ENCODE measurements at regions not wholly inside any gene's neighbourhood (a gene's known extent, or its start where the extent isn't known, plus 50 kb on each side); places are given as distances from the start of the nearest gene placed in this dataset.

DNA sequence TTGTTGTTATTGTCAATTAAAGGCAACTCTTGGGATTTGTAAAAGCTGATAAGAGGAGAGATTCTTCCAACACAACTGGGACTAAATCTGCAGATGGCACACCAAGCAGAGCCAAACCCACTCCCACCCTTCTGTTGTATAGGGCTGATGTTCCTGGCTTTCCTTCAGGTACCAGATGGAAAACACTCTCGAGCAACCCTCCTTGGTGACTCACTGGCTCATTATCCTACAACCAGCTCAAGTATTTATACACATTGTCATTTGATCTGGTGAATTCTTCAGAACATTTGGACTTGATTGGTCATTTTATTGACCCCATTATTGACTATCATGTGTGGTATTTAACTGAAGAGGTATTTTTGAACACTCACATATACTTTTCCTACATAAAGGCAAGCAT lies 190.3 kb upstream of the PCSK2 start:
- H3K27me3 Mint-ChIP-seq (ENCODE audit: low read depth): no peaks in the 10 kb centered on the region
- H3K4me1 Mint-ChIP-seq (ENCODE audit: low read depth): no peaks in the 10 kb centered on the region
- no peak overlapping the region for H3K4me3 Mint-ChIP-seq
- H3K9me3 Mint-ChIP-seq (ENCODE audit: insufficient read depth): no peaks in the 10 kb centered on the region
- ChIA-PET CTCF (no interaction called here), POLR2A (no interaction called here)
- H3K27ac Mint-ChIP-seq: no peak overlapping the region
- ATAC-seq (no peak), DNase-seq (no peak)
- H3K36me3 Mint-ChIP-seq (ENCODE audit: low read depth): no peaks in the 10 kb centered on the region

DNA sequence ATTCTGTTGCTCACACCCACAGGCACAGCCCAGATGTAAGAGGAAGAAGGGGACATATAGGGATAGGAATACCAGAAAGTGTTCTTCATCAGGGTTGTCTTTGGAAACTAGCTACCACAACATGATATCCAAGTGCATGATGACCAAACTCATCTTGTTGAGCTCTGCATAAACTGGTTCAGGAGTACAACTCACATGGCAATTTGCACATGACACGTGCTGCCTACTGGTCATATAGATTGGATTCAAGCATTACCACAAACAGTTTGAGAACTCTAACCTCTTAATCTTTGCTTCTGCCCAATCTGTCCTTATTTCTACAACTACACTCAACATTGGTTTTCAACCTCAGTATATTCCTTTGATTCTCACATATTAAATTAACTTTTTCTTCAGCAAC lies 184.7 kb upstream of the PCSK2 start:
- Mint-ChIP-seq H3K27me3 (ENCODE audit: low read depth) (no peaks in the 10 kb centered on the region), H3K4me3 (no peak overlapping the region), H3K4me1 (ENCODE audit: low read depth) (no peaks in the 10 kb centered on the region), H3K27ac (no peak overlapping the region), H3K36me3 (ENCODE audit: low read depth) (no peaks in the 10 kb centered on the region), H3K9me3 (ENCODE audit: insufficient read depth) (no peaks in the 10 kb centered on the region)
- no peak for DNase-seq
- CTCF ChIA-PET: no interaction called here
- no peak for ATAC-seq
- POLR2A ChIA-PET: no interaction called here

DNA sequence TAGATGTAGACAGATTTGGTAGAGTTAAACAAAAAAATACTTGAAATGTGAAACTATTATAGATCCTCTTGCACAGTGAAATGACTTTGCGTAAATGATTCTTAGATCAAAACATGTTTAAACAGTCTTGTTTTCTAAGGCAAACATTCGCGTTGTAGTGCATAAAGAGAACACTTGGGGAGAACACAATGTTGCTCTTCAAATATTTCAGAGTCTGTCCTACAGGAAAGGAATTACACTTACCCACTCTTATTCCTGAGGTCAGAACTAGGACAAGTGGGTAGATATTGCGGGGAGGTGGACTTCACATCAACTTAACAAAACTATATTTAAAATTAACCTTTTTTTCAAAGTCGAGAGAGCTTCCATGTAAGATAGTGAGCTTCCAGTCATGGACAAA lies 183.5 kb upstream of the PCSK2 start:
- DNase-seq: no peak
- H3K36me3 Mint-ChIP-seq (ENCODE audit: low read depth): no peaks in the 10 kb centered on the region
- H3K27ac Mint-ChIP-seq: no peak overlapping the region
- H3K9me3 Mint-ChIP-seq (ENCODE audit: insufficient read depth): no peaks in the 10 kb centered on the region
- H3K4me1 Mint-ChIP-seq (ENCODE audit: low read depth): no peaks in the 10 kb centered on the region
- CTCF ChIA-PET: no interaction called here
- no peak overlapping the region for H3K4me3 Mint-ChIP-seq
- no peak for ATAC-seq
- POLR2A ChIA-PET: no interaction called here
- H3K27me3 Mint-ChIP-seq (ENCODE audit: low read depth): no peaks in the 10 kb centered on the region

DNA sequence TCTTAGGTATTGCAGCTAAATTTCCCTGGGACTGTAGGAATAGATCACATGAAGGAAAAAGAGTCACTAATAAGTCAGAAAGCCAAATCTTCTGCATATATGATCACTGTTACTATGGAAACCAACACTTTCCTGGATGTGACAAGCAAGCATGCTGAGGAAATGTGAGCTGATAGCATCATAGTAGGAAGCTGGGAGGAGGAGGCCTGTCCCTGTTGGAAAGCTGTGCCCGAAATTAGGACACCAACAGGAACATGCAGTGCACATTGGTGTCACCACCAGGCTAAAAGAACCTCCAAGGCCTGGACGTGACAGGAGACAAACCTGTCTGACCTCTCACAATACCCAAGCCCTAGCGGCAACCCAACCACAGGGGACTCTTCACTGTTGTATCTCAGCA lies 181.9 kb upstream of the PCSK2 start:
- ChIA-PET POLR2A (no interaction called here), CTCF (no interaction called here)
- H3K9me3 Mint-ChIP-seq (ENCODE audit: insufficient read depth): no peaks in the 10 kb centered on the region
- no peak overlapping the region for H3K27ac Mint-ChIP-seq
- no peaks in the 10 kb centered on the region for H3K4me1 Mint-ChIP-seq (ENCODE audit: low read depth)
- H3K36me3 Mint-ChIP-seq (ENCODE audit: low read depth): no peaks in the 10 kb centered on the region
- ATAC-seq (no peak), DNase-seq (no peak)
- no peaks in the 10 kb centered on the region for H3K27me3 Mint-ChIP-seq (ENCODE audit: low read depth)
- no peak overlapping the region for H3K4me3 Mint-ChIP-seq

DNA sequence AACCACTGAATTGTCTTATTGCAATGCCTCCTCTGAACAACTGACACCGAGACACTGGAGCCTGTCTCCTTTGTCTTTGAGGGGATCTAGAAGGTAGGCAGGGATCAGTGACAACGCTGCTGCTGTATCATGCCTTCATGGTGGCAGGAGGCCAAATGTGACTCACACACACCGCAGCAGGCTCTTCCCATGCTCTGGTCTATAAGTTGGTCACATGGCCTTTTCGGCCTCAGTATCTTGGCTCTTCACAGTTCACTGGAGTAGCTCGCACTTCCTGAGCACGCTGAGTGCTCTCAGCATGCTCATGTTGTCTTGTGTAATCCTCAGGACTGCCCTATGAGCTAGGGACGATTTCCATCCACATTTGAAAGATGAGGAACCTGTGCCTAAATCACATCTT lies 167.4 kb upstream of the PCSK2 start:
- H3K27ac Mint-ChIP-seq: no peak overlapping the region
- no peak overlapping the region for H3K4me3 Mint-ChIP-seq
- H3K4me1 Mint-ChIP-seq (ENCODE audit: low read depth): no peaks in the 10 kb centered on the region
- peaks cover 6% of the 10 kb centered on the region for H3K9me3 Mint-ChIP-seq (ENCODE audit: insufficient read depth)
- H3K27me3 Mint-ChIP-seq (ENCODE audit: low read depth): no peaks in the 10 kb centered on the region
- ATAC-seq (no peak), DNase-seq (no peak)
- ChIA-PET POLR2A (no interaction called here), CTCF (no interaction called here)
- no peaks in the 10 kb centered on the region for H3K36me3 Mint-ChIP-seq (ENCODE audit: low read depth)

DNA sequence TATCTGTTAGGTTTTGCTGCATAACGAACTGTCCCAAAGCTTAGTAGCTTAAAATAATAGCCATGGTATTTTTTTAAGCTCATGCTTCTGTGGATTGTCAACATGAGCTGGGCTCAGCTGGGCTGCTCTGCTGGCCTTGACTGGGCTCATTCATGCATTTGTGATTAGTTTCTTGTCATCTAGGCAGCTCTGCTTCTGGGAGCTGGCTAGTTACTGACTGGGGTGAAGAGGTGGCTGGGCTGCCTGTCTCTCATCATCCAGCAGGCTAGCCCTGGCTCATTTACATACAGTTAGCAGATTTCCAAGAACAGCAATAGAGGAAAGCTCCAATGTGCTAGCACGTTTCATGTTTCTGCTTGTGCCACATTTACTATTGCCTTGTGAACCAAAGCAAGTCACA lies 165.1 kb upstream of the PCSK2 start:
- DNase-seq (no peak), ATAC-seq (no peak)
- Mint-ChIP-seq H3K4me3 (no peak overlapping the region), H3K27me3 (ENCODE audit: low read depth) (no peaks in the 10 kb centered on the region), H3K27ac (no peak overlapping the region), H3K4me1 (ENCODE audit: low read depth) (no peaks in the 10 kb centered on the region), H3K9me3 (ENCODE audit: insufficient read depth) (no peaks in the 10 kb centered on the region), H3K36me3 (ENCODE audit: low read depth) (no peaks in the 10 kb centered on the region)
- ChIA-PET CTCF (no interaction called here), POLR2A (no interaction called here)

DNA sequence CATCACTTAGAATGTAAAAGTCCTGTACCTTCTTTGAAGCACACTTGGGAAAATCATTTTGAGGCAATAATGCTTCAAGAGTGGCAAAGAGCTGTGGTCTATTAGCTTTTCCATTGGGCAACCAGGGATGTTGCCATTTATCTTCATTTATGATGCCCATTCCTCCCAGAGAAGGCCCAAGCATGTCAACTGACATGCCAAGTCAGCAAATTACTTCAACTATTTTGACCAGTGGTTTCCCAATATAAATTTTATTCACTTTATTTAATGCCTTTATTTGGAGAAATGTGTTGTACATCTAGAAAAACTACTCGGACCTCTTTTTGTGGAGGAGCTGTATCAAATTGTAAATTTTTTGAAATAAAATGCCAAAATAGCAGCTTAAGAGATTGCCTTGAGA lies 164.1 kb upstream of the PCSK2 start:
- H3K4me3 Mint-ChIP-seq: no peak overlapping the region
- no peaks in the 10 kb centered on the region for H3K27me3 Mint-ChIP-seq (ENCODE audit: low read depth)
- ChIA-PET POLR2A (no interaction called here), CTCF (no interaction called here)
- DNase-seq: no peak
- no peak for ATAC-seq
- no peaks in the 10 kb centered on the region for H3K36me3 Mint-ChIP-seq (ENCODE audit: low read depth)
- no peak overlapping the region for H3K27ac Mint-ChIP-seq
- no peaks in the 10 kb centered on the region for H3K4me1 Mint-ChIP-seq (ENCODE audit: low read depth)
- H3K9me3 Mint-ChIP-seq (ENCODE audit: insufficient read depth): no peaks in the 10 kb centered on the region

DNA sequence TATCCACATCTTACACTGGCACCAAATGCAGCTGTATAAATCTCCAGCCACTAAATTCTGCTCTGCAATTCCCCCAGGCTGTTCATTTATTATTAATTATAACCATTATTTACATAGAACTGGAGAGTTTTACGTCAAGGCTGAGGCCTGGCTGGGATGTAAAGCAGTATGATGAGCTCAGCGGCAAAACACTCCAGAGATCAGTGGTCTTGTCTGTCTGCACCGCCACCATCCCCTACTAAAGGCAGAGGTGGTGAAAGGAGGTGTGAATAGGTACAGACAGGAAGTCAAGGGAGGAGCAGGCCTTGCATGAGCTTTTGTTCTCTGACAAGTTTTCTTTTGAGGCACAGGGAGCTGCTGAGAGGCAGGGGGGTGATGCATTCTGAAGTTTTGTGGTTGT lies 159.9 kb upstream of the PCSK2 start:
- POLR2A ChIA-PET: no interaction called here
- H3K4me1 Mint-ChIP-seq (ENCODE audit: low read depth): no peaks in the 10 kb centered on the region
- no peak overlapping the region for H3K27ac Mint-ChIP-seq
- no peak for DNase-seq
- no peak overlapping the region for H3K4me3 Mint-ChIP-seq
- CTCF ChIA-PET: no interaction called here
- H3K9me3 Mint-ChIP-seq (ENCODE audit: insufficient read depth): no peaks in the 10 kb centered on the region
- no peak for ATAC-seq
- H3K36me3 Mint-ChIP-seq (ENCODE audit: low read depth): no peaks in the 10 kb centered on the region
- no peaks in the 10 kb centered on the region for H3K27me3 Mint-ChIP-seq (ENCODE audit: low read depth)

DNA sequence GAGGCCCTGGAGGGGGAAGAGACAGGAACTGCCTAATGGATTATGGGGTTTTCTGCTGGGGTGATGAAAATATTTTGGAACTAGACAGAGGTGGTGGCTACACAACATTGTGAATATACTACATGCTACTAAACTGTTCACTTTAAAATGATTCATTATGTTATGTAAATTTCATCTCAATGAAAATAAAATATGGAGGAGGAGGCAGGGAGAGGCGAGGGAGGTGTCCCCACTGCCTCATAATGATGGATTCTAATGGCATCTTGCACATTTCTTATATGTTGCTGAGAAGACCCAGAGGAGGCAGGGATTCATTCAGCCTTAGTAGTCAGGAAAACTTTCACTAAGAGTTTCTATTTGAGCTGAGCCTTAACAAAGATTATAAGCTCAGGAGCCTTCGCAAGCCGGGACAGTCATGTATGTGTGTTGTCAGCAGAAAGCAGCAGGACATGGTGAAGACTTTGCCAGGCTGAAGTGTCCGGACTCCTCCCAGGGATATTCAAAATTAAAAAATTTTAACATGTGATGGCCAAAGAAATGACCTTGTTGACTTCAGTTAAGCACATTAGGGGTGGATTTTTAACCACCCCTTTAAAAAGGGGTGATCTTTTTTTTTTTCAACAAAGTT lies 158.6 kb upstream of the PCSK2 start:
- ATAC-seq (no peak), DNase-seq (no peak)
- ChIA-PET CTCF (no interaction called here), POLR2A (no interaction called here)
- H3K36me3 Mint-ChIP-seq (ENCODE audit: low read depth): no peaks in the 10 kb centered on the region
- no peaks in the 10 kb centered on the region for H3K27me3 Mint-ChIP-seq (ENCODE audit: low read depth)
- H3K4me3 Mint-ChIP-seq: no peak overlapping the region
- H3K4me1 Mint-ChIP-seq (ENCODE audit: low read depth): no peaks in the 10 kb centered on the region
- no peaks in the 10 kb centered on the region for H3K9me3 Mint-ChIP-seq (ENCODE audit: insufficient read depth)
- no peak overlapping the region for H3K27ac Mint-ChIP-seq

DNA sequence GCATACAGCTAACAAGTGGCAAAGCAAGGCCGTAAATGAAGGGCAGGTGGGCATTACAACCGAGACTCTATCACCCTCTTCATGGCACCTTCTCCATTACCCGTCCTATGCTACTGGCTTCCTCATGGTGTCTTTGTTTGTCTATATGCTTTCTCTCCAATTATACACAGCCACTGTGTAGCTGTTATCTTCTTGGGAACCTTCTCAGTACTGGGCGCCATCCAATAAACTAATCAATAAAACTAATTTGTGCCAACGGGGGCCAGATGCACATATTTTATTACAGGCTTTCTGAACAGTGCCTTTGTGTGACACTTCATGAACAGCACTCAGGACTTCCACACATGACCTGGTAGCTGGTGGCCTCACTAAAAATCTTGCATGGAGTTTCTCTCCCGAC lies 149.8 kb upstream of the PCSK2 start:
- no peaks in the 10 kb centered on the region for H3K9me3 Mint-ChIP-seq (ENCODE audit: insufficient read depth)
- ATAC-seq: no peak
- H3K27me3 Mint-ChIP-seq (ENCODE audit: low read depth): no peaks in the 10 kb centered on the region
- no peak for DNase-seq
- no peaks in the 10 kb centered on the region for H3K36me3 Mint-ChIP-seq (ENCODE audit: low read depth)
- POLR2A ChIA-PET: no interaction called here
- no peaks in the 10 kb centered on the region for H3K4me1 Mint-ChIP-seq (ENCODE audit: low read depth)
- CTCF ChIA-PET: no interaction called here
- H3K27ac Mint-ChIP-seq: no peak overlapping the region
- no peak overlapping the region for H3K4me3 Mint-ChIP-seq

DNA sequence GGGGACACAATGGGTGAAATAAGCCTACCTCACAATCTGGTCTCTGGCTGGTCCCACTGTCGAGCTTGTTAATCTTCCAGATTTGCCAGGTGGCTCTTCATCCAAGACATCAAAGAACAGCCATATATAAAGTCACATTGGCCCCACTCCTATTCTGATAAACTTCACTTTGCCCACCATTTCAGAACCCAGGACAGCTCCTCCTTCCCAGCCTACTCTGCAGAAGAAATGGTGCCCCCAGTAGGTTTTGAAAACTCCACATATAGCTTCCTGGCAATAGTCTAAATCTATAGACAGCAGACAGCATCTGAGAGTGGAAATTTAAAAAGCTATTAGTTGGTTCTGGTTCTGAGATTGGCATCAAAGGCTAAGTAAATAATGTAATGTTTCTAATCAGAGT lies 143.1 kb upstream of the PCSK2 start:
- CTCF ChIA-PET: no interaction called here
- no peak overlapping the region for H3K4me3 Mint-ChIP-seq
- no peaks in the 10 kb centered on the region for H3K9me3 Mint-ChIP-seq (ENCODE audit: insufficient read depth)
- no peaks in the 10 kb centered on the region for H3K36me3 Mint-ChIP-seq (ENCODE audit: low read depth)
- H3K4me1 Mint-ChIP-seq (ENCODE audit: low read depth): no peaks in the 10 kb centered on the region
- no peak overlapping the region for H3K27ac Mint-ChIP-seq
- ATAC-seq (no peak), DNase-seq (no peak)
- H3K27me3 Mint-ChIP-seq (ENCODE audit: low read depth): no peaks in the 10 kb centered on the region
- POLR2A ChIA-PET: no interaction called here

DNA sequence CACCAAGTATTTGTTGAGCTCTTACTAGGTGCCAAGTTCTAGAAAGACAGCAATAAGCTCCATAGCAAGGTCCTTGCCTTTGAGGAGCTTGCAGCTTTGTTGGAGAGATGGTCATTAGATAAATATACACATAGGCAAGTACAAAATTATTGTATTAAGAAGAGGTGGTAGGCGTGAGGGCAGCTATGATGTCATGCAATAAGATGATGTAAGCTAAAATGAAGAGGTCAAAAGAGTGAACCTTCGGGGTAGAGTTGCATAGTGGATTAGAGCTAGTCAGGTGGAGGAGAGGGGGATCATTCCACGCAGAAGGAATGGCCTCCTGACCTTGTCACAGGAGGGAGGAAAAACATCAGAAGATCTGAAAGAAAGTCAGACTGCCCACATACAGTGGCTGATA lies 141.9 kb upstream of the PCSK2 start:
- Mint-ChIP-seq H3K9me3 (ENCODE audit: insufficient read depth) (no peaks in the 10 kb centered on the region), H3K27ac (no peak overlapping the region), H3K4me3 (no peak overlapping the region), H3K4me1 (ENCODE audit: low read depth) (no peaks in the 10 kb centered on the region), H3K27me3 (ENCODE audit: low read depth) (no peaks in the 10 kb centered on the region), H3K36me3 (ENCODE audit: low read depth) (no peaks in the 10 kb centered on the region)
- POLR2A ChIA-PET: no interaction called here
- ATAC-seq: no peak
- CTCF ChIA-PET: no interaction called here
- DNase-seq: no peak

DNA sequence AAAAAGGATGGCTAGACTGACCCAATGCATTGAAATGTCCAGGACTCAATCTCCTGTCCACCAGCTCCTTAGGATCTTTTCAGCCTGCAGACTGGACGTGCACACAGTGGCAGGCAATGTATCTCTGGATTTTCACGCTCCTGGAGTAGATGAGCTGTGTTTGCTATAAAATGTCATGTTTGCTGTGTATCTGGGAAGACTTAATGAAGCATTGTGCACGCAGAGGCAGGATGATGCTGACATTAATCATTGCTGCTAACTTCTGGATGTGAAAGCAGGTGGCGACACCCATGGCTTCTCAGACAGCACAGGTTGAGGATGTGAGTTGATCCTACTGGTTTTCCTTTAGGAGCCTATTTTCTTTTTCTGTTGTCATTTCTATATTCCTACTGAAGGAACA lies 133.1 kb upstream of the PCSK2 start:
- no peaks in the 10 kb centered on the region for H3K36me3 Mint-ChIP-seq (ENCODE audit: low read depth)
- CTCF ChIA-PET: no interaction called here
- ATAC-seq: no peak
- H3K27me3 Mint-ChIP-seq (ENCODE audit: low read depth): no peaks in the 10 kb centered on the region
- no peak overlapping the region for H3K27ac Mint-ChIP-seq
- H3K9me3 Mint-ChIP-seq (ENCODE audit: insufficient read depth): no peaks in the 10 kb centered on the region
- DNase-seq: no peak
- H3K4me3 Mint-ChIP-seq: no peak overlapping the region
- POLR2A ChIA-PET: no interaction called here
- no peaks in the 10 kb centered on the region for H3K4me1 Mint-ChIP-seq (ENCODE audit: low read depth)
